ENCODE measurements at regions not wholly inside any gene's neighbourhood (a gene's known extent, or its start where the extent isn't known, plus 50 kb on each side); places are given as distances from the start of the nearest gene placed in this dataset.

GRCh38 chr5:163997965-163998364, 492.5 kb downstream of the MAT2B start:
- H3K27me3 Mint-ChIP-seq (ENCODE audit: insufficient read depth) = no peaks in the 10 kb centered on the region

DNA sequence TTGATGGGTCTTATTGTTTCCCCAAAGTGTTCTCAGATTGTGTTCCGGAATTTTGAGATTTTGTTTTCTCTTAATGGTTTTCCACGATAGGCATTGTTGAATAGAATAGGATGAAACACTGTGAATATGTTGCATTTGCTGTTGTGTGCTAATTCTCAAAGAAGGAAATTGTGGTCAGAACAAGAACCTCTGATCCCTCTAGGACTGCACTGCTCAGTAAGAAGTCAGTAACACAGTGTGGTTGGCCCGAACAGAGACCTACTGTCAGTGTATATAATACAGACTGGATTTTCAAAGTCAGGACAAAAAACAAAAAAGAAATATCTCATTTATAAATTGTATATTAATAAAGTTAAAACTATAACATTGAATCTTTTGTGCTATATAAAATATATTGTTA, 494.8 kb downstream of the MAT2B start:
- Histone ChIP-seq H3K9ac (ENCODE audit: extremely low read depth, low read length, poor library complexity, severe bottlenecking) (no peak overlapping the region), H3K27ac (ENCODE audit: low read depth, low read length) (no peak overlapping the region), H3K27me3 (ENCODE audit: control insufficient read depth, insufficient read depth, low read length, poor library complexity, severe bottlenecking) (no peaks in the 10 kb centered on the region), H3K36me3 (ENCODE audit: control insufficient read depth, insufficient read depth, low read length) (no peaks in the 10 kb centered on the region), H3K4me1 (ENCODE audit: control insufficient read depth, insufficient read depth, low read length) (no peaks in the 10 kb centered on the region), H3K9me3 (ENCODE audit: control insufficient read depth, low read length) (no peaks in the 10 kb centered on the region), H3K4me3 (ENCODE audit: low read length) (no peak overlapping the region)
- peaks cover 3% of the 10 kb centered on the region for H3K9me3 Mint-ChIP-seq
- no peaks in the 10 kb centered on the region for H3K4me1 Mint-ChIP-seq
- H3K36me3 Mint-ChIP-seq (ENCODE audit: low read depth) = no peaks in the 10 kb centered on the region
- no peak for TF ChIP-seq CTCF (conservative IDR thresholded peaks at IDR 0.05)
- WGBS, 2 experiments (ENCODE audit: insufficient coverage in 1 of 2, insufficient read length in 1 of 2) = 89 to 100% methylated on average over 1 to 3 of the region's 3 CpGs
- no peak for DNase-seq
- H3K4me3 Mint-ChIP-seq = no peak overlapping the region
- no peak overlapping the region for H3K27ac Mint-ChIP-seq
- no peaks in the 10 kb centered on the region for H3K27me3 Mint-ChIP-seq (ENCODE audit: insufficient read depth)

More at GRCh38 chr5:163997965-163998364, 492.5 kb downstream of the MAT2B start:
- Mint-ChIP-seq H3K27ac (no peak overlapping the region), H3K9me3 (peaks cover 3% of the 10 kb centered on the region), H3K4me1 (no peaks in the 10 kb centered on the region), H3K36me3 (ENCODE audit: low read depth) (no peaks in the 10 kb centered on the region), H3K4me3 (no peak overlapping the region)
- no peaks in the 10 kb centered on the region for H3K36me3 ChIP-seq (ENCODE audit: control insufficient read depth, insufficient read depth, low read length)
- H3K27ac ChIP-seq (ENCODE audit: low read depth, low read length) = no peak overlapping the region
- no peak overlapping the region for H3K4me3 ChIP-seq (ENCODE audit: low read length)
- H3K9ac ChIP-seq (ENCODE audit: extremely low read depth, low read length, poor library complexity, severe bottlenecking) = no peak overlapping the region
- no peaks in the 10 kb centered on the region for H3K9me3 ChIP-seq (ENCODE audit: control insufficient read depth, low read length)
- H3K27me3 ChIP-seq (ENCODE audit: control insufficient read depth, insufficient read depth, low read length, poor library complexity, severe bottlenecking) = no peaks in the 10 kb centered on the region
- no peak for DNase-seq
- H3K4me1 ChIP-seq (ENCODE audit: control insufficient read depth, insufficient read depth, low read length) = no peaks in the 10 kb centered on the region
- TF ChIP-seq CTCF (conservative IDR thresholded peaks at IDR 0.05) = no peak

GRCh38 chr5:164000819-164001218, 495.4 kb downstream of the MAT2B start:
- H3K27ac ChIP-seq (ENCODE audit: low read depth, low read length) = no peak overlapping the region

More at GRCh38 chr5:164000819-164001218, 495.4 kb downstream of the MAT2B start:
- Histone ChIP-seq H3K9ac (ENCODE audit: extremely low read depth, low read length, poor library complexity, severe bottlenecking) (no peak overlapping the region), H3K27me3 (ENCODE audit: control insufficient read depth, insufficient read depth, low read length, poor library complexity, severe bottlenecking) (no peaks in the 10 kb centered on the region), H3K4me3 (ENCODE audit: low read length) (no peak overlapping the region), H3K9me3 (ENCODE audit: control insufficient read depth, low read length) (no peaks in the 10 kb centered on the region), H3K4me1 (ENCODE audit: control insufficient read depth, insufficient read depth, low read length) (no peaks in the 10 kb centered on the region), H3K36me3 (ENCODE audit: control insufficient read depth, insufficient read depth, low read length) (no peaks in the 10 kb centered on the region)
- no peaks in the 10 kb centered on the region for H3K4me1 Mint-ChIP-seq
- peaks cover 3% of the 10 kb centered on the region for H3K9me3 Mint-ChIP-seq
- 82 to 92% methylated on average over 2 of the region's 3 CpGs for WGBS, 2 experiments (ENCODE audit: insufficient coverage in 1 of 2, insufficient read length in 1 of 2)
- no peaks in the 10 kb centered on the region for H3K27me3 Mint-ChIP-seq (ENCODE audit: insufficient read depth)
- H3K36me3 Mint-ChIP-seq (ENCODE audit: low read depth) = no peaks in the 10 kb centered on the region
- no peak for DNase-seq
- TF ChIP-seq CTCF (conservative IDR thresholded peaks at IDR 0.05) = no peak
- no peak overlapping the region for H3K27ac Mint-ChIP-seq
- no peak overlapping the region for H3K4me3 Mint-ChIP-seq

Measured in endodermal cell (in vitro differentiated cells).